ENCODE measurements at regions not wholly inside any gene's neighbourhood (a gene's known extent, or its start where the extent isn't known, plus 50 kb on each side); places are given as distances from the start of the nearest gene placed in this dataset.
A peak's percentile ranks its signal among the peaks of the same experiment; 100 is the strongest.

DNA sequence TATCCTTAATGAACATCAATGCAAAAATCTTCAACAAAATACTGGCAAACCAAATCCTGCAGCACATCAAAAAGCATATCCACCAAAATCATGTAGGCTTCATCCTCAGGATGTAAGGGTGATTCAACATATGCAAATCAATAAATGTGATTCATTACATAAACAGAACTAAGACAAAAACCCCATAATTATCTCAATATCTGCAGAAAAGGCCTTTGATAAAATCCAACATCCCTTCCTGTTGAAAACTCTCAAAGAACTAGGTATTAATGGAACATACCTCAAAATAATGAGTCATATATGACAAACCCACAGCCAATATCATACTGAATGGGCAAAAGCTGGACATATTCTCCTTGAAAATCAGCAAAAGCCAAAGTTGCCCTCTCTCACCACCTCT, 54.6 kb upstream of the DEPDC1 start:
- DNase-seq, result no peak

DNA sequence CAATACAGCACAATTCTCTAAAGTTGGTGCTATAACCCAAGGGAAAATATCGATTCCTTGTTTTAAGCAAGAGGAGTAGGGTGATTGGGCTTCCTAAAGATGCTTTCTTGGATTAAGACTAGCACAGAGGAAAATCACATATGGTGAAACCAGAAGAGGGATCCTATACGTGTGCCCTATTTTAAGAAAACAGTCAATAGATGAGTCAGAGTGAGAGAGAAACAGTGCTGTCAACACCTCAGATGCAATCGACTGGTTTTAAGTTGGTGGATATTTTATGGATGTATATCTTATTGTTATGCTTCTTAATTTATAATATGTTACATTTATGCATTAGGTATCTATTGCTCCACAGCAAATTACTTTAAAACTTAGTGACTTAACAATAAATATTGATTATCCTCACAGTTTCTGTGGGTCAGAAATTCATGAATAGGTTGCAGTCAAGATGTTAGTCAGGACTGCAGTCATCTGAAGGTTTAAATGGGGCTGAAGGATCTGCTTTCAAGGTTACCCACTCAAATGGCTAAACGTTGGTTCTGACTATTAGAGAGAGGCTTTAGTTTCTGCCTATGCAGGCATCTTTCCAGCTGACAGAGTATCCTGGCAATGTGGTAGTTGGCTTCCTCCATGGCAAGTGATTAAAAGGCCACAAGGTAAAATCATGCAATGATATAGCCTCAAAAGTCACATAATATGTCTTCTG, 61.6 kb upstream of the DEPDC1 start:
- no peak for DNase-seq

DNA sequence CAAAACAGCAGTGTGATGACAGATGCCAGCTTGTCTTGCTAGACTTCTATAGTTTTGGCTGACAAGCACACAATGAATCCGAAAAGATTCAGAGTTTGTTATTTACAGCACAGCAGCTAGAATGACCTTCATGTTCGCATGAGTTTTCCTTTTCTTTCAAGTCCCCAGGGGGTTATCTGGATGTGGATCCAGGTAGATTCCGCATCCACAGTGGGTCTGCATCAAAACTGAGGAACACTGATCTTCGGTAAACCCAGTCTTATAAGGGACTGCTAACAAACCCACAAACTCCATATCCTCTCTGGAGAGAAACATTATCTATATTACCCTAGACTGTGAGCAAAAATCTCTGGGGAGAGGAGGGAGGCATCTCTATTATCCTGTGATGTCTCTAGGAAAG, 69.0 kb upstream of the DEPDC1 start:
- no peak for DNase-seq

DNA sequence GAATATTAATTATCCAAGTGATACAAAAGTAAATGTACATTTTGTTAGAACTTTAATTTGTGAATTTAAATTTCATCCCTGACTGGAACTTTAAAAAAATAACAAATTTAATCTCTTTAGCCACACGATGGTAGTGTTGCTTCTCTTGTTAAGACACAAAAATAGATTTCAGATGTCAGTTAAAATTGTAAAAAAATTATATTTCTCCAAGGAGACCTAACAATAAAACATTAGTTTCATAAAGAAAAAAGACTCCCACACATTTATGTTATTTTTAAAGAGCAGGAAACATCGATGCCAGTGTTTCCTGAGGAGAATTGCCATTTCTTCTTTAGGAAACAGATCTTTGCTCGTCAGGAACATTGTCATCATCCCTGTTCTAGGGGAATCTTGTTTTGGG, 74.0 kb upstream of the DEPDC1 start:
- no peak for DNase-seq

DNA sequence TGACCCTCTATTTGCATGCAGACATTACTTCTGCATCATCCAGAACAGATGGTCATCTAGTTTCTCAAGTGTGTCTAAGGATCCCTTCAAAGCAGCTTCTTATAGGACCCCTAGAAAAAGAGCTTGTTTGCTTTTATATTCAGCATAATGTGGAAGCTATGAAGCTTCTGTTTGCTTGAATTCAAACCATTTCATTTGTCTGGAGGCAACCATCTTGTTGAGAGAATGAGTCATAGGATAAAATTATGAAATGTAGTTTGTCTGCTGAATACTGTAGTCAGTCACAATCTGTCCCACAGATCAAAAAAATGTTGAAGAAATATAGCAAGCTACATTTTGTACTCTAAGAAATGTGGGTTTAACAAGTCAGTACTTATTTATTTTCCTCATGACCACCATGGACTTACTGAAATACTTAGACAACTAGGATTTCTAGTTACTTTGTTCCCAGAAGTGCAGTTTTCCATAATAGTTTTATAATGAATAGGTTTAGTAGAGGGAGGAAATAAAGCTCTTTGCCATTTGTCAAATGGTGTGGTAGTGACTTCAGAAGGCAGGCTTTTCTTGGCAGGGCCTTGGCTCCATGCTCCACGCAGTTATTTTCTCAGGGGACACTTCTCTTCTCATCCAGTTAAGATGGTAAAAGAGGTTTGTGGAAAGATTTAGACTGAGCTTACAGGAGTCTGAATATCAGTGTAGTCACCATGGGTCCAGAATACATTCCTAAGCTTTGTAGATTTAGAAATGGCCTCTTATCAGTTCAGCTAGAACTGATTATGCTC, 74.8 kb upstream of the DEPDC1 start:
- DNase-seq, result no peak

DNA sequence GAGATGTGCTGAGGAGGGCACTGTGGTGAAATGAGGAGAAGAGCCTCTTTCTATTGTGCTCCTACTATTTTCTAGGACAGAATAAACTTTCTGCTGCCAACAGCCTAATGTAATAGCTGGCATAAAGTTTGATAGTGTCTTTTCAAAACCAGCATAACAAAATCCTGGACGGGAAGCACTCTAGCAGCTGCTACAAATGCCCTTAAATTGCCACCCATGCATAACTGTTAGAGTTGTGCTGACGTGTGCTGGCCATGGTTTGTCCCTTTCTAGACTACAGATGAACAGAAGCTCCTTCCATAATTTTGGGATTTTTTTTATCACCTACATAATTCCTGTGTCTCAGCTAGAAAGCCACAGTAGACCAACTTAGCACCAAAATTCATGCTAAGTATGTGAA, 88.5 kb upstream of the DEPDC1 start:
- DNase-seq, result no peak

DNA sequence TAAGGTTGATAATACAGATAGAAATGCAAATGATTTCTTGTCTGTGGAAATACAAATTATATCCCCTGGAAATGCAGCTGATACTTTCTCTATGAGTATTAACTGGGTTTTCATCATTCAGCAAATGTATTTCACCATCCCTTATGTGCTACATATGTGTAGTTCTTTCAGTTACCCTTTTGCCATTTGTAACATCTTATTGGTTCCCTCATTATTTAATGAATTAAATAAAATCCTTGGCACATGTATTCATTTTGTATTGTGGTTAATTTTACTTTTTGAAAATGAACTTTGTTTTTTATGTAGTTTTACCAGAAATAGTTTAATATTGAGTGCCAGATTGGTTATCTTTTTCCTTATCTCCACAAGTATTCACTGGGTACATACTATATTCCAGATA, 89.9 kb upstream of the DEPDC1 start:
- no peak for DNase-seq

DNA sequence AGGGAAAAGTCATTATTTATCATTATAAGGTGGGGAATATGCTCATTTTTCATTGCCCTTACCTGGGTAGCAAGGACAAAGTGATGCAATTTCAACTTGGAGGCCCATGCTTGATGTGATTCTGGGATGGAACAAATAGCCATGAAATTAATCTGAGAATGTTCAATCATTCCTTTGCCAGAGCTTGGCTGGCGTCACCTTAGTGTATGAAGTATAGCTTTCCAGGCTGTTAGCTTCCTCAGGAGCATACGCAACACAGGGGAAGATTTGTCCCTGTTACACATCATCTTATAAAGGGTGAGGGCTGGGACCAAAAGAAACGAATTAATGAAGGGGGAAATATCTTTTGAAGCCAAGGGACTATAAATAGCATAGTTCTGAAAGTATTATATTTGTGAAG, 91.4 kb upstream of the DEPDC1 start:
- DNase-seq, result no peak

DNA sequence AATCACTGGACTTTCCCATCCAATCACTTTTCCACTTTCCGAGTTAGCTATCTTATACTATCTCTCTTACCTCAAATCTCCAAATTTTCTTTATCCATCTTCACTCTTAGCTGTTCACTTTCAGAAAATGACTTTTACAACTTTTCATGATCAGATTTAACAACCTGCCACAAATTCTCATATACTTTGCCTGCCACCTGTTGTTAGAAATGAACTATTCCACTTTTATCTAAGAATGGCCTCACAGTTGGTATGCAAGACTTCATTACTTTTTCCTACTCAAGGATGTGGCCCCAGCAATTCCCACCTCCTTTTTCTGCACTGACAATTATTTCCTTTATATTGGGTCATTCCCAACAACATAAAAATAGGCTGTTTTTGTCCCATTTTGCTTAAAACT, 93.6 kb upstream of the DEPDC1 start:
- no peak for DNase-seq

DNA sequence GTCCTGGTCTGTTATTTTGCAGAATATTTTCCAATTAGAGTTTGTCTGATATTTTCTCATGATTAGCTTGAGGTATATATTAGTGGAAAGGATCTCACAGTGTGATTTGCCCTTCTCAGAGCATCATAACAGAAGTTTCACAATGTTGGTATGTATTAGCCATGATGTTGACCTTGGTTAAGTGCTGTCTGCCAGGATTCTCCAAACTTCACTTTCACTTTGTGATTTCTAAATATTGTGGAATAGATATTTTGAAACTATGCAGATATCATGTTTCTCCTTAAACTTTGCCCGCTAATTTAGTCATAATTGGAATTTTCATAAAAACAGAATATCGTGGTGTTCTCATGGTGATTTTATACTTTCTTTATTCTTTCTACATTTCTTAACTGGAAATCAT, 98.0 kb upstream of the DEPDC1 start:
- no peak for DNase-seq

DNA sequence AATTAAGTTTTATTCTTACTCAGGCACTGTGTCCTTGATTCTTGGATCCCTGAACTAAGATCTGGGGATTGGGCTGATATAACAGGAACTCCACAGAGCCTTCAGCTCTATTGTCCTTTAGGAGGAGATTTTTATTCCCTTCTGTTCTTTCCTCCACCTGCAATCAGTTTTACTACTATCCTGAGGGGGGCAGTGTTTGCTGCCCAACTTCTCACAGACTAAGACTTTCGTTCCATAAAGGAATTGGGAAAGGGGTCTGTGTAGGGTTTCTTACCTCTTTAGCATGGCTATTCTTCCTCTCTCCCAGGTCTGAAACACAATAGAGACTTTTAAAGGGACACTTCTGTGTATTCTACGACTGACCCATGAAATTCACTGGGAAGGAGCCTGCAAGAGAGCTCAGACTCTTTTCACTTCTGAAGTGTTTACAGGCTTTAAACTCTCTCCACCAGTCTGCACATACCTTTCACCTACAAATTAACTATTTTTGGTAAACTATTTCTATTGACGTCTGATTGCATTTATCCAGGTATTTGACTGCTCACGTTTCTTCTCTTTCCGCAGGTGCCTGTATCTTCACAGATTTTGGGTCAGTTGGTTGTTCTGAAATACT, 103.3 kb upstream of the DEPDC1 start:
- DNase-seq, result no peak

DNA sequence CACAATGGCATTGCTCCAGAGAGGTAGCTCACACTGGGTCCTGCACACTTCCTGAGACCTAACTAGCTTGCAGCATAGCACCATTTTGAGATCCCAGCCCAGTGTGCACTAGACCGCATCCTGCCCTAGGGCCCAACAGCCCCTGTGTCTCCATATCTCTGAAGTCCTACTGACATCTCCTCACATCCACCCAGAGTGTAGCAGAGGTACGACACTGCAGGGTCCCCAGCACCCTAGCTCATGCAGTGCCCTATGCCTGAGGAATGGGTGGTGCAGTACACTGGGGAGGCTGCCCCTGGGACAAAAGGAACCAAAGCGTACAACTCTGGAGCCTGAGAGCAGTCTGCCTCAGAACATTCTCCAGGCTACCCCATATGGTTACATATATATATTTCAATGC, 111.4 kb upstream of the DEPDC1 start:
- no peak for DNase-seq

DNA sequence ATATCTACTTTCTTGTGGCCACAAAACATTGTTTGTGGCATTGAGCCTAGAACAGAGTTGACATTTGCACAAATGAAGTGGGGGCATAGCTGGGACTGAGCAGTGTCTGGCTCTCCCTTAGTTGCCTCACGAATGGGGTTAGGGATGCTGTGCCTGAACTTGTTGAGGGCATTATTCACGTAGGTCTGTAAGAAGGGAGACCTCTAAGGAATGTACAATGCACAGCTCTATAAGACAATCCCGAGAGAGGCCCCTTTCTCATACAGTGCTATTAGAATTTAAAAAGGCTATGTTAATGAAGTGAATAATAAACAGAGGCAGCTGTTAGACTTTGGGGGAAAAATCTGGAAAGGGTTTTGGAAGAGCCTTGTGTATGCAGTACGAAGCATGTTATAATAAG, 118.4 kb upstream of the DEPDC1 start:
- DNase-seq, result no peak

DNA sequence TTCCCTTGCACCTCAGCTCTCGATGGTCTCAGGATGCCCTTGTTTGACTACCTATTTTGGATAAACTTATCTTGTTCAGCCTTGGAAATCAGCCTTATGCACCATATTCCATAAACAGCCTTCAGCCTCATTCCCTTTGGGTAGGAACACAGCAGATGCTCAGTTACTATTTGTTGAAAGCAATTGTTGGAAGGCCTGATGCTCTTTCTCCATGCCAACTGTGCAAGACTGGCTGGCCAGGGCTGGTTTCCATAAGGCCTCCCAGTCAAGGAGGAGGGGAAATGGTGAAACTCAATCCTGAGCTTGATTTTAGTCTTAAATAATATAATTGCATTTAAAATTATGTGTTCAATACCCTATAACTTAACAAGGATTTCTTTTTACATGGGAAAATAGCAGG, 121.1 kb upstream of the DEPDC1 start:
- DNase-seq, result no peak

DNA sequence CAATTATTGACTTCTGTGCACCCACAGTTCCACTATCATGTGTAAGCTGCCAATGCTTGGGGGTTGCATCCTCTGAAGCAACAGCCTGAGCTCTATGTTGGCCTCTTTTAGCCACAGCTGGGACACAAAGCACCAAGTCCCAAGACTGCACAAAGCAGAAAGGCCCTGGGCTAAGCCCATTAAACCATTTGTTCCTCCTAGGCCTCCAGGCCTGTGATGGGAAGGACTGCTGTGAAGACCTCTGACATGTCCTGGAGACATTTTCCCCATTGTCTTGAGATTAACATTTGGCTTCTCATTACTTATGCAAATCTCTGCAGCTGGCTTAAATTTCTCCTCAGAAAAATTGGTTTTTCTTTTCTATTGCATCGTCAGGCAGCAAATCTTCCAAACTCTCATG, 123.7 kb upstream of the DEPDC1 start:
- no peak for DNase-seq

DNA sequence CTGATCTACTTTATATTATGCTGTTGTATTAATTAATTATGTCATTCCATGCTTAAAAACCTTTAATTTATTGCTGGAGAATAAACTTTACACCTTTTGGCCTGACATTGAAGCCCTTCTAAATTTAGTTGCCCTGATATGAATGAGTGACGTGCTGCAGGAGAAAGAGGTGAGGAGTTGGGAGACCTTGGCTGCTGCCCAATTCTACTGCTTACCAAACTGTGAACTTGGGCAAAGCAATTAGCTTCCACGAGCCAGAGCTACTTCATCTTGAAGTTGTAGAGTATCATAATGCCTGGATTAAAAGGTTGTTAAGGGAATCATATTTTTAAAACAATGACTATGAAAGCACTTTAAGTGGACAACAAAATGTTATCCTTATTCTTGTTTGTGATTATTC, 126.8 kb upstream of the DEPDC1 start:
- DNase-seq, result no peak

DNA sequence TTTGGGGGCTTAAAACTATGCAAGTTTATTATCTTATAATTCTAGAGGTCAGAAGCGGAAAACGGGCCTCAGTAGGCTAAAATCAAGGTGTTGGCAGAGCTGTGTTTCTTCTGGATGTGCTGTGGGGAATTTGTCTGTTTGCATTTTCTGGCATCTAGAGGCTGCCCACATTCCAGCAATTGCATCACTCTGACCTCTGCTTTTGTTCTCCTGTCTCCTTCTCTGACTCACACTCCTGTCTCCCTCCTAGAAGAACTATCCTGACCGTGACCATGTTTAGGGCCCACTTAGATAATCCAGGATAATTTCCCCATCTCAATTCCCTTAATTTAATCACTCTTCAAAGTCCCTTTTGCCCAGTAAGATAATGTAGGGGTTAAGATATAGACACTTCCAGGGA, 127.4 kb upstream of the DEPDC1 start:
- peak; percentile 81 for DNase-seq

DNA sequence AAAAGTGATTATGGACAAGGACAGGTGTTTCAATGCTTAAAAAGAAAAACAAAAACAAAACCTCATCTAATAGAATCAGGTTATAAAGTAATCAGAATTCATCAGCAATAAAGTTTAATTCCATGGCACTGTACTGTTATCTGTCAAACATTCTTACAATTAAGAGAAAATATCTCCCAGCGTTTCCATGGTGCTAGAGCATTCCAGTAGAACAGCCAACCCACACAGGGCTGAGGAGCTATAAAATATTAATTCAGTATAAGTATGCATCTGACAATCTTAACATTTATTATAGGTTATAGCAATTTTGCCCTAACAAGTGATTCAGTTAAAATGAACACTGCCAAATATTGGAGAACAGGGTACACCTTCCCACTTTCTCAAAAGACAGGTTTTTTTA, 128.7 kb upstream of the DEPDC1 start:
- DNase-seq, result no peak

DNA sequence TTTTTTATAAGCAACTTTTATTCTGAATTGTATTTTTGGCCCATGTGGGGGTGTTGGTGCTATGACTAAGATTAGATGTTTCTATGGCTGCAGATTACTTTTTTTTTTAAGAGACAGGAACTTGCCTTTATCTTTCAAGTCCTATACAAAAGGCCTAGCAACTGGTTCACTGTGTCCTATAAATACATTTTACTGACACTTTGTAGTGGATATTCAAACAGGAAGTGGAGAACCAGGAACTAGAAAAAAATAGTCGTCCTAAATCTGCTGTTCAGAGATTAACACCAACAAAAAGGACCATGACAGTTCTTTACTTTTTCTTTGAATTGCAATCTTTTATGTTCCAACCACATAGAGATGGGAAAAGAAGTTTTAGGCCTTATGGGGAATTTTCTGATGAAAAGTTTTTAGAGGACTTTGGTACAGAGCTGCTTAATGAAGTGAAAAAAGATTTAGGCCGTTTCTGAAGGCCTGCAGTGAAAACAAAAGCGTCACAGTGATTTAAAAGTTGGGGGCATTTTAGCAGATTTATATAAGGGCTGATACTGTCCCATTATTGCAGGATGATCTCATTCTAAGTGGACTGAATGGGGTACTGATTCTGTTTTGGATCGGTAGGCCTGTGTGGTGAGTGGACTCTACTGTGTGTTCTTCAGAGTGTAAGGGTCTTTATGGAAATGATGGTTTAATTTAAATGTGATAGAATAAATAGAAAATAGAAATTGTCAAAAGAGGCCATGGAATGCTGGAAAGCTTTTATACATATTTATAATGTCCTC, 136.4 kb upstream of the DEPDC1 start:
- no peak for DNase-seq

DNA sequence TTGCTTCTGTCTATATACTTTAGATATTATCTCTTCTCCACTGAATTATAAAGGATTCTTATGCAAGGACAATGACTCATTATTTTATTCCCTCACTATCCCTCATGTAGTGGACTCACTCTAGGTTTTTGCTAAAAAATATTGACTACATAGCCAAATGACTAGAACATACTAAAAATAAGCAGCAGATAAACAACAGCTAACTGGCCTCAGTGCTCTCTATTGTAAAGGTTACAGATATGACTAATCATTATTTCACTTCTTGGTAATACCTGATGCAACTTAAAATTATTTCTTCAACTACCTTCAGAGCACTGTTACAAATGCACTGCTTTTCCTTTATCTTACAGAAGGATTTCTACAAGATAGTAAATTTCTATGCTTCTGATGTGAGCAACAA, 147.6 kb upstream of the DEPDC1 start:
- no peak for DNase-seq

DNA sequence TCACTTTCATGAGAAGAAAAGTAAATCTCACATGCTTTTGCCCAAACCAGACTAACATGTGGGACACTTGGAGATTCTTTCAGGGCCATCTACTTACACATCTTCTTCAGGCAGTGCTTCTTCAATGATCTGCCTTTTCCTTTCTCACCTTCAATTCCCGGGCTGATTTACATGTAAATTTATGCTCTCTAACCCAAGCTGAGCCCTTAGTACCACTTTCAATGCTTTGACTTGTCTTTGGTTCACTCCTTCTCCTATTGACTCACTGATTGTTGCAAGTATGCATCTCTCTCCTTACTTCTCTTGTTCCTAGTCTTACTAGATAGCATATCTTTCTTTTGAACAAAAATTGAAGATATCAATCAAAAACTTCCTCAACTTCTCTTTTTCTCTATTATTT, 154.2 kb upstream of the DEPDC1 start:
- no peak for DNase-seq

DNA sequence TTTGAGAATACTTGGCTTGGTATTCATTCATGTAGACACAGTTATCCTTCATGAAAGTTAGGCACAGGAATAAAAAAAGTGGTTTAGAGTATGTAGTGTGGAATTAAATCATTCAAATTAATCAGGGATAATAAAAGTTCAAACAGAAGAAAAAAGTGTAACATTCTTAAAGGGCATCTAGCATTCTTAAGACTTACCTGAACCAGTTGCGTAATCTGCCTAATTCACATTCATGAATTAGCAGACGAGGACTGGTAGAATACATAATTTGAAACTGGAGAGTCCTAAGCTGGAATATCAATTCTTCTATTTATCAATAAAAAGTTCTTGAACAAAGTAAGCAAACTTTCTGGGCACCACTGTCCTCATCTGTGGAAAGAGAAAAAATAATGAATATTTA, 157.0 kb upstream of the DEPDC1 start:
- no peak for DNase-seq

DNA sequence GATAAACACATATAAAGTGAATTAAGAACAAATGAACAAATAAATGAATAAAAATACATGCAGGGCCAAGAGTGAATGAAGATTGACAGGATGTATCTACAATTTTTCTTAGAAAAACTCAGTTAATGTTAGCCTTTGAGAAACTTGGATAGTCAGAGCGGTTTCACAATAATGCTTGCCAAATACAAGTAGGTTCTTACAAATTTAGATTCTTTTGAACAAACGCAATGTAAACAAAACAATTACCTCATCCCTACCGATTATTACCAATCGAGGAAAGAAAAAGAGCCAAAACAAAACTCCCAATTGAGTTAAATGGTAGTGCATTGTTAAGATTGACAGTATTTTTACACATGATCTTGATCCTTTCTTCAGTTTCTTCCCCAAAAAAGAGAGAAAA, 176.9 kb upstream of the DEPDC1 start:
- no peak for DNase-seq

DNA sequence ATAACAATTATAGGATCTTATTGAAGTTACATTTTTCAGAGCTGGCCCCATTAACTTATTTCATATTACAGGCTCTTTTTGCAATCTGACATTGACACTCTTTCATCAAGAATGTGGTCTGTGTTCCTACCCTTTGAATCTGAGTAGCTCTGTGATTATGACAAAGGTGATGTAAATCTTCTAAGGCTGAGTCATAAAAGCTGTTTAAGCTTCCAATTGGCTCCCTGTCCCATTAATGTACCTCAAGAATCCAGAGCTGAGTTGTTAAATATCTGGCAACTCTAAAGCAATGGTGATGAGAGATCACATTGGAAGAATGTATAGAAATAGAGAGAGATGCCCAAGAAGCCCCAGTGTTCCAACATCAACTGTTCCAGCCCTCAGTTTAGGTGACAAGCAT, 178.5 kb upstream of the DEPDC1 start:
- DNase-seq, result no peak
